HG03354 (cell line): ENCODE measurements at regions not wholly inside any gene's neighbourhood (a gene's known extent, or its start where the extent isn't known, plus 50 kb on each side); places are given as distances from the start of the nearest gene placed in this dataset.

Experiments
- ATAC-seq: cut with Tn5 transposase; IDR thresholded peaks from one replicate; pipeline ENCODE4 v1.9.1; 2021; ENCODE audit warnings: mild to moderate bottlenecking; ENCODE audit not compliant: unreplicated experiment, poor library complexity, severe bottlenecking

DNA sequence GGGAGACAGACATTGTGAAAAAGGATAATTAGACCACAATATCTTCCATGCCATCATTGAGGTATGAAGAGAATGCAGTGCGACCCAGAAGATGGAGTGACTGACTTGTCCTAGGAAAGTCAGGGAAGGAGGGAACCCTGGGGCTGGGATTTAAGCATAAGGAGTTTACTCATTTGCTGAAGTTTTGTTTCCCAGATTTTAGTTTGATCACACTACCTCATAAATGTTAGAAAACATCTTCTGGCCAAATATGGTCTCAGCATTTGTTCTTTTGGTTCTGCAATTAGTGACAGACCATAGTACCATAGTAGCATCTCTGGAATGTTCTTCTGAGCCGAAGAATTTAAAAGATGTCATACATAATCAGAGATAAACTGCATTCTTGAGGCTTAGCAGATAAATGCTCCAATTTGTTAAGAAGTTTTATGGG, 96.5 kb upstream of the PGRMC2 start:
- no peak for ATAC-seq

DNA sequence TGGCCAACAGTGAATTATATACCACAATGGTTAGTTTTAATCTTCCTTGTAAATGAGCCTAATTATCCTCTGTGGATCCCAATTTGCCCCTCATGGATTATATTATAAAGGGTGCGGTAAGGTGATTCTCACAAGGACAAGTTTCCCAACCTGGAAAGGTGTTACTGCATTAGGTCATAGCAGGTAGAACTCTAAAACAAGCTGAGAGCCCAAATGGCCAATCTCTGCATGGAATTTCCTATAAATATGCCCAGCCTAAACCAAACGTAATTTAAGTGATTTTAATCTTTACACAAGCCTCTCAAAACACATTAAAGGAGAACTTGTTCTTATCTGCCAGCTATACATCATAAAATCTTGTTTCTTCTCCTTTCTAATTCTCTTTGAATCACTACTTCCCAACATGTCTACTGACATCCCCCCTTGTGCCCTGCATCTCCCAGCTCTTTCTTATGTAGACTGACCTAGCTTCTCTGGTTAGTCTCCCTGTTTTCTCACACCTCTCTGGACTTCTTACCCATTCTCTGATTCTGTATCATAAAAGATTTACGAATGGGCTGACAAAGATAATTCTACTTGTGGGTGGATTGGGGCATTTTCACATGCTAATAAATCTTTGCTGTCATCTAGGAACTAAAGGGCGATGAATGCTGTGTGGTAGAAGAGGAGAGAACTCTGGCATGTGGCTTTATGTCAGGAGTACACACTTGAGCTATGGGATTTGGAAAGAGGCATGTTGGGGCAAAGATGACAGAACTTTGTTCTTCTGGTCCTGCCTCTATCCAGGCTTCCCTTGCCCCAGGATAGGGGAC, 94.3 kb upstream of the PGRMC2 start:
- no peak for ATAC-seq

DNA sequence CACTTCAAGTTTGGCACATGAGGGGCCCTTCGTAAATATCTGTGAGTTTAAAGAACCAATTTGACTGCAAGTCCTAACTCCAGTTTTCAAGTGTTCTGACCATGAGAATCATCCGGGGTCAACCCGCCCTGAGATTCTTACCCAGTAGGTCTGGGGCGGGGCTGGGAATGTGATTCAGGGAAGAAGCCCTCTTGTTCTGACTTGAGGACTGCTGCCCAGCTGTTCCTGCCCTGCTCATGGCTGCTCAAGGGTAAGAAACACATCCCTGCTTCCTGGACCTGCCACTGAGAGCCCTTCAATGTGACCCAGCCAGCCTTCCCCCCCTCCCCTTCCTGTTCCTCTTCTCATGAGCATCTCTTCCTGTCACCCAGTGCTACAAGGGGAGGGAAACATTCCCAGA, 92.7 kb upstream of the PGRMC2 start:
- ATAC-seq = no peak

DNA sequence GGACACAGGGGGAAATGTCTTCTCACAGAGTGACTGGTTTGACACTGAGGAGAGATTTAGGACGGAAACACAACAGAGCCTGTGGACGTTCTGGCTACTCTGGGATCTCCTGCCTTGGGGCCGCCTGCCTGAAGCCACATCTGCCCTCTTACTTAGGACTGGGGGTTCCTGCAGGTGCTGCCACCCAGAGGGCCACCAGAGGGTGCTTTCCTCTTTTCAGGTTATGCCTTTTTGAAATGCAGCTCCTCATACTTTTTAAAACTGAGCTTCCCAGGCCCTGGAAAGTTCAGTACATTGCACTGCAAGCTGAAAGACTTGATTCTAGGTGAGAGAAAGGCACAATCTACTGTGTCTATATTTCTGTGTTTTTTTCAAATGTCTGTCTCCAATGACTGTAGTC, 92.2 kb upstream of the PGRMC2 start:
- peak; percentile 55 for ATAC-seq

DNA sequence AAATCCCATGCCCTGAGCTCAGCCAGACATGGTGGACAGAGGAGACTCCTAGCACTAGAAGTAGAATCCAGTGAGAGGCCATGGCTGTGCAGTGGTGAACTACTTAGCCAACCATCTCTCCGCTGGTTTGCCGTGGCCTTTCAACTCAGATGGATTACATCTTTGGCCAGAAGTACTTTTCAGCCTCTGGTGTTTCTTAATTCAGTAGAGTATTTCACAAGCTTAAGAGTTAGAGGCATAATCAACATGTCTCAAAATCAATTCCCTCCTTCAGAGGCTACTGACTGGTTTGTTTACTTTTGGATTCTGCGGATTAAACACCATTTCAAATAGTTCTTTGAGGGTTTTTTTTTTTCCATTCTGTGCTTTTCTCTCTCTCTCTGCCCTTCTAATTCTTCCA, 91.1 kb upstream of the PGRMC2 start:
- no peak for ATAC-seq

DNA sequence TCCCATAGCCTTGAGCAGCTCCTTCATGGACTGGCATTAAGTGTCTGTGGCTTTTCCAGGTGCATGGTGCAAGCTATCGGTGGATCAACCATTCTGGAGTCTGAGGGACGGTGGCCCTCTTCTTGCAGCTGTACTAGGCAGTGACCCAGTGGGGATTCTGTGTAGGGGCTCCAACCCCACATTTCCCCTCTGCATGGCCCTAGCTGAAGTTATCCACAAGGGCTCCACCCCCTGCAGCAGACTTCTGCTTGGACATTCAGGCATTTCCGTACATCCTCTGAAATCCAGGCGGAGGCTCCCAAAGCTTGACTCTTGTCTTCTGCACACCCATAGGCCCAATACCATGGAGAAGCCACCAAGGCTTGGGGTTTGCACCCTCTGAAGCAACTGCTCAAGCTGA, 89.3 kb upstream of the PGRMC2 start:
- ATAC-seq = no peak

DNA sequence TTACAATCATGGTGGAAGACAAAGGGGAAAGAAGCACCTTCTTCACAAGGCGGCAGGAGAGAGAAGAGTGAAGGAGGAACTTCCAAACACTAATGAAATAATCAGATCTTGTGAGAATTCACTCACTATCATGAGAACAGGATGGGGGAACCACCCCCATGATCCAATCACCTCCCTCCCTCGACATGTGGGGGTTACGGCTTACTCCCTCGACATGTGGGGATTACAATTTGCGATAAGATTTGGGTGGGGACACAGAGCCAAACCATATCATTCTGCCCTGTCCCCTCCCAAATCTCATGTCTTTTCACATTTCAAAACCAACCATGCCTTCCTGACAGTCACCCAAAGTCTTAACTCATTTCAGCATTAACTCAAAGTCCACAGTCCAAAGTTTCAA, 88.7 kb upstream of the PGRMC2 start:
- ATAC-seq = no peak

DNA sequence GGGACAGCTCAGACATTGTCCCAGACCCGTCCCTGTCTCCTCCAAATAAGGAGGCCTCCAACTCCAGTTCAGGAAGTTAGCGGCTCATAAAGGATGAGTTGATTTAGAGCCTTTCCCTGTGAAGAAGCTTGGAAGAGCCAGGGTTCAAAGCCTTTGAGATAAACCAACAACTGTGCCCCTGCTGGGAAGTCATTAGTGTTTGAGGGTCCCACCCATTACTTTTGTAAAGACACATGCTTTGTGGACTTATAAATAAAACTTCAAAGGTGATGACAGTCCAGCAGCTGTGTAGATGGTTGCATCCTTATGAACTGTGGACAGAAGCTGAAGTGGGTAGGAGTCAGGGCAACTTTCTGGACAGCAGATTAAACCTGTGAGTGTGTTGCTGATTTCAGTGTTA, 86.0 kb upstream of the PGRMC2 start:
- ATAC-seq = no peak

DNA sequence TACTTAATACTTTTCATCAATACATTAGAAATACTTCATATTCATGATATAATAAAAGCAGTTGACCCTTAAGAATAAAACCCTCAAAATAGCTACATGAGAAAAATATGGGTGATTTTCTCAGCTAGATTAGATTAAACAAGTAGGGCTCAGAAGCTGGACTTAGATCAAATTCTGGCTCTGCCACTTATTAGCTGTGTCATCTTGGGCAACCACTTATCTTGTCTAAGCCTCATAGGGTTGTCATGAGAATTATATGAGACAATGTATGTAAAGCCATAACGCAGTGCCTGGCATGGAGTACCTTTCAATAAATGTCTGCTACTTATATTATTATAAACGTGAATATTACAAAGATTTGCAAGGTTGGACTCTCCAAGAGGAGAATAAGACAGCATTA, 84.3 kb upstream of the PGRMC2 start:
- no peak for ATAC-seq

DNA sequence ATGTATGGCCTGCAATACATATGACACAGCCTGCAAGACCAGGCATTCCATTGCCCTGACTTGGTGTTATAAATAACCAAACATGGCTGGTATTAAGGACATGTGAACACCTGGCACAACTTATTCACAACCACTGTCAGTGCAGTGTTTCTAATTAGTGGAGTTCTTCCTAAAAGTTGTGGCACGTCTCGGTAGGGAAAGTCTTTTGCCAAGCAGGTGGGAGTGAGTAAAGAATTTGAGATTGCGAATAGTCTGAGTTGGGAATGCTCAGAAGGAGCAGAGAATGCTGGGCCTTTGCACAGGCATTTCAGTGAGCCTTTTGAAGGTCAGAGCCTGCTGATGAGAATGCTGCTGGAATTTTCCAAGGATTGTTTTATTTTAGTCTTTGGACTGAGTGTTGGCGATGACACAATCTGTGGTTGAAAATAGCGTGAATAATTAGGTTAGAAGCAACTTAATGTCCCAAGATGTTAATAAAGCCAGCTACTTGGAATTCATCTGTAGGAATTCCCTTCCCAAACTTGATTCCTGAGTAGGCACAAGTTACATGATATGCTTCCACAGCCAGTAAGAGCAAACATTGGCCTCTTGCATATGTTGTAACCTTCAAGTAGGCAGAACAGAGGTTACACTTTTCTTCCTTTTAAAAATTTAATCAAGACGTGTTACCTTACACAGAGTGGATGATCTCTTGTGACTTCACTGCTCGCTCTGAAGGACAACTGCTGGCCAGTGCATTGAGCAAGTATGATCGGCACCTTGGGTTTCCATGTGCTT, 83.6 kb upstream of the PGRMC2 start:
- ATAC-seq = no peak

DNA sequence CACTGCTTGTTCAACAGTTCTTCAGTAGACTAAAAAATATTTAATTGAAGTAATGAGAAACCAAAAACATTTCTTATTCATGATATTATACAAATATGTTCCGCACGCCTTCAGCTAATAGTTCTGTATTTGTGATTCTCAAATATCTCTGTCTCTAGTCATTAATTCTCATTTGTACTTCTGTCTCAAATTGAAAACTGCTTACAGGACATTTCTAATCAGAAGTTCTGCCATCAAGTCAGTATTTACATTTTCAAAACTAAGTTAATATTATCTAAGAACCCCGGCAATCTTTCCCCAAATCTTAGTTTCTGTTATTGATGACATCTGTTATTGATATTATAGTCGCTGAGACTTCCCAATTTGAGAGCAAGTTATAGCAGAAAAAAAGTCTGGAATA, 78.6 kb upstream of the PGRMC2 start:
- ATAC-seq = no peak

DNA sequence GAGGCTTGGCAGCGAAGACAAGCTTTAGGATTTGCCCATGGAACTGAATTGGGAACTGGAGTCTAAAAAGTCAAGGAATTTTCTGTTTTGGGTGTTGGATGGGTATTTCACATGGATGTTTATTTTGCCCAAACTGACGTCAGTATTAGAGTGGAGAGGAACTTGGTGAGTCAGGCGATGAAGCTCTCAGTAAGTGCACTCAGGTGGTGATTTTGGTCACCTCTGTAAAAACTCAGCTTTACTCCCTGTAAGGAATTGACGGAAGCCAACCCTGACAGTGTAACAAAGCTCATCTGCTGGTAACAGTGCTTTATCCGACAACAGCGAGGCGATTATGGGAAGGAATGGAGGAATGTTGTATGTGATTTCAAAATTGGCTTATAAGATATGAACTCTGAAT, 77.0 kb upstream of the PGRMC2 start:
- ATAC-seq = no peak

DNA sequence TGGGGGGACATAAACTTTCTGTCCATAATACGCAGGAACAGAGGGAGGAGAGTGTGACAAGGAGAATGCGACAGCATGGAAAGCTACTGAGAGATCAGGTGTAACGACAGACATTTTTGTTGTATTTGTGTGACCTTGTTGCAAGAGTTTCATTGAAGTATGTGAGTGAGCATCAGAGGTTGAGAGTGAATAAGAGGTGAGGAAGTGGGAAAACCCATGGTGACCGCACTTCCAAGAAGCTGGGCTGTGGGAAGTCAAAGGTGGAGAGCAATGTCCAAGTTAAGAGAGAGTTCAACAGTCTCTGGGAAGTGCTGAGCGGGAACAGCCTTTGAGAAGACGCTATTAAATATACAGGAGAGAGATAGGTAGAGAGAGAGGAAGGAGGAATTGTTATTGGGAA, 76.4 kb upstream of the PGRMC2 start:
- no peak for ATAC-seq

DNA sequence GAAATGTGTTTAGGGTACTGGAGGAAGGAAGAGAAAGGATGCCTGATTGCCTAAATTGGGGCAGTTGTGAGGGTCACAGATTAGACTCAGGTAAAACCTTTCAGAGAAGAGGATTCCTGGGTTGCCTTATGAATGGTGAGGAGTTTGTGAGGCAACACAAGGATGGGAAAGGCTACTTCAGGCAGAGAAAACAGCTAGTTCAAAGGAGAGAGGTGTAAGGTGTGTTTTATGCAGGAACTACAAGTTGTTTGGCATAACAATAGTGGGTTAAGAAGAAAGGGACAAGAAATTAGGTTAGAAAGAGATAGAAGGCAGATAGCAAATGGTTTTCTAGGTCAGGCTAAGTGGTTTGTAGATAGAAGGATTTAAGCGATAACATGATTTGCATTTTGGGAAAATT, 75.1 kb upstream of the PGRMC2 start:
- no peak for ATAC-seq

DNA sequence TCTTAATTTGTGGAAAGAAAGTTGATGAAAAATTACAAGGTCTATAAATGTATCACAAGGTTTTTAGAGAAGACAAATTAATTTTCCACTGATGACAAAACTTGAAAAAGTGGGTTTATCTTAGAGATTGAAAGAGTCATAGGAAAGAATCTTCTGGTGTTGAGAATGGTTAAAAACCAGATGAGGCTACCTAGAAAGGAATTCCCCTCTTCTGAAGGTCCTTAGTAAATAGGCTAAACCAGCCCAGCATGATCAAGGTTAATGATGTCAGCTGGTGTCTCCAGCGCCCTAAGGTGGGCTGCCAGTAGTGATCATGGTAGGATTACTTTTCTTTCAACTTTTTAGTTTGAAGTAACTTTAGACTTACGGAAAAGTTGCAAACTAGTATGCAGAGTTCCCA, 71.8 kb upstream of the PGRMC2 start:
- ATAC-seq = no peak

DNA sequence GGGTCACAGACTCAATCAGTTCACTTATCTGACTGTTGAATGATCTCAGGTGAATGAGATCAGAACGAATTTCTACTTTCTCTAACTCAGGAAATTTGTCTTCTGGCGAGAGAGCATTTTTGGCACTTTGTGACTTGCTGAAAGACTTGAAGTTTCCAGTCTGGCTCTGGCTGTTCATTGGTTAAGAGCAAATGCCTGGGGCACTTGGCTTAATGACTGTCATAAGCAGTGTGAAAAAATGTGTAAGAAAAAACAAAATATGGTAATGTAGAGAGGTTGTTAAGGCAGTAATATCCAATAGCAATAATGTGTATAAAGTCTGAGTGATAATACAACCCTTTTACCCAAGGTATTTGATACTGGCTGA, 71.3 kb upstream of the PGRMC2 start:
- ATAC-seq = no peak

DNA sequence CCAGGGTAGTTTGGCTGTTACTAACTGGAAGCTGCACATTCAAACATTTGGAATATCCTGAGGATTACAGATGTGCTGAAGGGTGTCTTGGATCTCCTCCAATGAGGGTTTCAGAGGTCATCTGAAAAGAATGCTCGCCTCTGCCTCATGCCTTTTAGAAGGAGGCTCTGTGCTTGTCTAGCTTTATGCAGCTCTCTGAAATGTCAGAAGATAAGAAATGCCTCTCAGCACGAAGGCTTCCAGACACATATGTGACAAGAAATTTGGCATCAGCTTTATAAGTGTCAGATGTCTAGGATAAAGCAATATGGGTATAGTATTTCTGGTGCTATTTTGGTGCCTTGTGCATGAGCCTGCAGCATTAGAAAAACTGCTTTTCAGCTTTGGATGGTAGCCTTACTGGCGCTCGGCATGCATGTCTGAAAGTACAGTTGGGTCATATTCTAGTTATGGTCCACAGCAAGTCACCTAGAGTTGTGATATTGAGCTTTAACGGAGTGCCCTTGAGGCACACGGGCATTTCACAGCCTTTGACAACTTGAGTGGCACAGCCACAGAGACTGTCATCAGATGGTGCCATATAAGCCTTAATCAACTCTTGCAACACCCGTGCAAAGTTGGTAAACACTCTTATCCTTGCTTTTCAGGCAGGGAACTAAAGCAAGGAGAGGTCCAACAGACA, 70.8 kb upstream of the PGRMC2 start:
- ATAC-seq = no peak

DNA sequence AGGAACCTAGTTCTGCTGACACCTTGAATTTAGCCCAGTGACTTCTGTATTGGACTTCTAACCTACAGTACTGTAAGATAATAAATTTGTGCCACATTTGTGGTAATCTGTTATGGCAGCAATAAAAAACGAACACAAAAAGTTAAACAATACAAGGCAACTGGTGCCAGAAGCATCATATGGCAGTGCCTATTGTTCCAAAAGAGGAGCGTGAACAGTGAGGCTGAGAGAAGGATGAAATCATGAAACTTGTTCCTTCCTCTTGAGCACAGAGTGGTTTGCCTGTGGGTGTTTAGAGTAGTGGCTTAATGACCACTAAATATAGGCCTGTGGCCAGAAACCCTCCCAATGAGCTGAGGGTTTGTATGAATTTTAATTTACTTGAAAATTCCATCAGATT, 69.7 kb upstream of the PGRMC2 start:
- no peak for ATAC-seq

DNA sequence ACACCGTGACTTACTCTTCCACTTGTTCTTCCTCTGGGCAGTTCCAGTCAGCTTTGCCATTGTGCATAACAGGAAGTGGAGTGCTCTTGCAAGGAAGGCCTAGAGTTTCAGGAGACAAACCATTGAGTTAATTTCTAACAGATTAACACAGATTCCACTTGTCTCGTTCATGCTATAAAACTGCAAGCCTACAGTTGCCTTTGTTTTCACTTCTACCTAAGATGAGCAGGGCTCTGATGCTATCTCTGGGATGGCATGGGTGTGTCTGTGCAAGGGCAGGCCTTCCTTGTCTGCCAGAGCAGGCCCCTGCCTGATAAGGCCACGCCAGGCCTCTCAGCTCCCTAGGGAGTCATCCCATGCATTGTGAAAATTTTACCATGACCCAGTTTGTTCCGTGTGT, 67.7 kb upstream of the PGRMC2 start:
- ATAC-seq = peak; percentile 79

DNA sequence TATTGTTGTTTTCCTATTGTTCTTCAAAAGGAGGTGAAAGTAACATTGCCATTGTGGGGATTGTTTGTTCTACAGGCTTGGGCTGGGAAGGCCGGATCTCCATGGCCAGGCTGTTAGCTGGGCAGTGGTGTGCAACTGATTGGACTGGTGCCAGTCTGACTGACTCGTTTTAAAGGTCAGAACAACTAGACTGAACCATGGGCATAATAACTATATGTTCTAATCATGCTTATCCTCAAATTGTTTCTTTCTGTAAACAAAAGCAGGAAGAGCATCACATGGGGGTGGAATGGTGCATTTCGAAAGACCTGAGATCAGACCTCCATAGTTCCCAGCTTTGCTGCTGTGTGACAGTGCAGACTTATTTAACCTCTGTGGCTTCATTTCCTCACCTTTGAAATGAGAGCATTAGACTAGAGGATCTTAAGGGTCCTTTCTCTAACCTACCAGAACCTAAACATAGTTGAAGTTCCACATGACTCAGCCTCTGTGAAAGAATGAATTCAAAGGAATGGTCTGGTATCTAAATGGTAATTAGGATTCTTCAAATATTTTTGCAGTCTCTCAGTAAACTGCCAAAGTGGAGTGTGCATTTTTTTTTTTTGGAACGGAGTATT, 66.7 kb upstream of the PGRMC2 start:
- no peak for ATAC-seq
